ENCODE measurements at regions not wholly inside any gene's neighbourhood (a gene's known extent, or its start where the extent isn't known, plus 50 kb on each side); places are given as distances from the start of the nearest gene placed in this dataset.
"Not testable (repeated sequence)": the region's sequence is repeated elsewhere in the genome, so short reads cannot be mapped to it uniquely, and the experiment has no call there.

DNA sequence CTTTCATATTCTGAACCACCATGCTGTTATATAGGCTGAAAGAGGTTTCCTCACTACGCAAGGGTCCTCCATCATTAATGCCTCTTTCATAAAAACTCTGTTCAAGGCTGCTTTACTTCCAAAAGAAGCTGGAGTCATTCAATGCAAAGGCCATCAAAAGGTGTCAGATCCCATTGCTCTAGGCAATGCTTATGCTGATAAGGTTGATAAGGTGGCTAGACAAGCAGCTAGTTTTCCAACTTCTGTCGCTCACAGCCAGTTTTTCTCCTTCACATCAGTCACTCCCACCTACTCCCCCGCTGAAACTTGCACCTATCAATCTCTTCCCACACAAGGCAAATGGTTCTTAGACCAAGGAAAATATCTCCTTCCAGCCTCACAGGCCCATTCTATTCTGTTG, 676.2 kb downstream of the TLE1 start:
- H3K79me2 ChIP-seq; H3K4me3 ChIP-seq; H3K36me3 ChIP-seq (replicated peaks; ENCODE audit: insufficient read depth, low read depth); H4K20me1 ChIP-seq (ENCODE audit: insufficient read depth, poor library complexity, severe bottlenecking); H3K4me2 ChIP-seq; H3K4me1 ChIP-seq (ENCODE audit: insufficient read depth); H3K27ac ChIP-seq; H3K9me2 ChIP-seq (replicated peaks; ENCODE audit: insufficient read depth); H3K27me3 ChIP-seq; DNase-seq (ENCODE audit: low spot score); H3K9me3 ChIP-seq (ENCODE audit: low read depth); H2AFZ ChIP-seq: not testable (repeated sequence)
- 49% methylated on average over 3 of the region's 3 CpGs for WGBS (ENCODE audit: low lambda C conversion rate, missing lambda C conversion rate)

DNA sequence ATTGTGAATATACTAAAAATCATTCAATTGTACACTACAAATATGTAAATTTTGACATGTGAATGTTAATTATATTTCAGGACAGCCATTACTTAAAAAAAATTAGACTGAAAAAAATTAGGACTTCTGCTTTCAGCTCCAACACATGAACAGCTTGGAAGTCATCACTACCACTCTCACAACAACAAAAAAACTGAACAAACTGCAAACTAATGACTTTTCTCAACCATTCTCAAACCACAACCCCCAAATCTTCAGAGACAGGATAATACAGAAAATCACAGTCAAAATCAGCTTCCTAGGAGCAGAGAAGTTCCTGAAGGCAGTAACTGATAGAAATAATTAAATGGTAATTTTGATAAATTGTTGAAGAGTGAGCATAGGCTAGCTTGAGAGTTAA, 686.4 kb downstream of the TLE1 start:
- no peaks in the 10 kb centered on the region for H3K79me2 ChIP-seq
- H3K9me2 ChIP-seq (replicated peaks; ENCODE audit: insufficient read depth), result no peaks in the 10 kb centered on the region
- no peaks in the 10 kb centered on the region for H3K27me3 ChIP-seq
- H4K20me1 ChIP-seq (ENCODE audit: insufficient read depth, poor library complexity, severe bottlenecking), result no peaks in the 10 kb centered on the region
- no peaks in the 10 kb centered on the region for H3K9me3 ChIP-seq (ENCODE audit: low read depth)
- TF ChIP-seq, protein P1, sequence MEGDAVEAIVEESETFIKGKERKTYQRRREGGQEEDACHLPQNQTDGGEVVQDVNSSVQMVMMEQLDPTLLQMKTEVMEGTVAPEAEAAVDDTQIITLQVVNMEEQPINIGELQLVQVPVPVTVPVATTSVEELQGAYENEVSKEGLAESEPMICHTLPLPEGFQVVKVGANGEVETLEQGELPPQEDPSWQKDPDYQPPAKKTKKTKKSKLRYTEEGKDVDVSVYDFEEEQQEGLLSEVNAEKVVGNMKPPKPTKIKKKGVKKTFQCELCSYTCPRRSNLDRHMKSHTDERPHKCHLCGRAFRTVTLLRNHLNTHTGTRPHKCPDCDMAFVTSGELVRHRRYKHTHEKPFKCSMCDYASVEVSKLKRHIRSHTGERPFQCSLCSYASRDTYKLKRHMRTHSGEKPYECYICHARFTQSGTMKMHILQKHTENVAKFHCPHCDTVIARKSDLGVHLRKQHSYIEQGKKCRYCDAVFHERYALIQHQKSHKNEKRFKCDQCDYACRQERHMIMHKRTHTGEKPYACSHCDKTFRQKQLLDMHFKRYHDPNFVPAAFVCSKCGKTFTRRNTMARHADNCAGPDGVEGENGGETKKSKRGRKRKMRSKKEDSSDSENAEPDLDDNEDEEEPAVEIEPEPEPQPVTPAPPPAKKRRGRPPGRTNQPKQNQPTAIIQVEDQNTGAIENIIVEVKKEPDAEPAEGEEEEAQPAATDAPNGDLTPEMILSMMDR (IDR thresholded peaks at IDR 0.05; ENCODE audit: poor library complexity), result no peak
- no peak for TF ChIP-seq EZH2 (IDR thresholded peaks at IDR 0.05; ENCODE audit: borderline replicate concordance)
- H3K36me3 ChIP-seq (replicated peaks; ENCODE audit: insufficient read depth, low read depth), result no peaks in the 10 kb centered on the region
- no peak overlapping the region for H3K4me2 ChIP-seq
- H3K27ac ChIP-seq, result no peak overlapping the region
- no peak for DNase-seq (ENCODE audit: low spot score)
- H3K4me3 ChIP-seq, result no peak overlapping the region
- no peak overlapping the region for H2AFZ ChIP-seq
- H3K4me1 ChIP-seq (ENCODE audit: insufficient read depth), result no peaks in the 10 kb centered on the region

DNA sequence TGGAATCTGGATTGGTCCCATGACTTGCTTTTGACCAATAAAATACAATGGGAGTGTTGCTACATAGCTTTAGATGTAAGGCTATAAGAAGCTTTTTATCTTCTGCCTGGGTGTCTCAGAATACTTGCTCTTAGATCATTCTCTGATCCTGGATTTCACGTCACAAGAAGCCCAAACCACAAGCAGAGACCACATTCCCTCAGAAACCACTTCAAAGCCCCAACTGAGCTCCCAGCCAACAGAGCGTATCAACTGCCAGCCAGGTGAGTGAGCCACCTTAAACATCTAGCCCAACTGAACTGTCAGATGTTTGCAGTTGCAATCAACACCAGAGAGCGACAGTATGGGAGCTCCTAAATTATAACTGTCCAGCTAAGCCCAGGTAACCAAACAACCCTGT, 687.1 kb downstream of the TLE1 start:
- Histone ChIP-seq H3K4me1 (ENCODE audit: insufficient read depth) (no peaks in the 10 kb centered on the region), H2AFZ (no peak overlapping the region), H3K79me2 (no peaks in the 10 kb centered on the region), H3K27me3 (no peaks in the 10 kb centered on the region), H3K36me3 (replicated peaks; ENCODE audit: insufficient read depth, low read depth) (no peaks in the 10 kb centered on the region), H3K9me2 (replicated peaks; ENCODE audit: insufficient read depth) (no peaks in the 10 kb centered on the region), H4K20me1 (ENCODE audit: insufficient read depth, poor library complexity, severe bottlenecking) (no peaks in the 10 kb centered on the region), H3K4me3 (no peak overlapping the region), H3K27ac (no peak overlapping the region), H3K9me3 (ENCODE audit: low read depth) (no peaks in the 10 kb centered on the region), H3K4me2 (no peak overlapping the region)
- 42% methylated on average over 3 of the region's 3 CpGs for WGBS (ENCODE audit: low lambda C conversion rate, missing lambda C conversion rate)
- TF ChIP-seq, protein P1 (IDR thresholded peaks at IDR 0.05; ENCODE audit: poor library complexity), result no peak
- no peak for TF ChIP-seq EZH2phosphoT487 (IDR thresholded peaks at IDR 0.05; ENCODE audit: low read depth, severe bottlenecking, unreplicated experiment)
- DNase-seq (ENCODE audit: low spot score), result no peak

DNA sequence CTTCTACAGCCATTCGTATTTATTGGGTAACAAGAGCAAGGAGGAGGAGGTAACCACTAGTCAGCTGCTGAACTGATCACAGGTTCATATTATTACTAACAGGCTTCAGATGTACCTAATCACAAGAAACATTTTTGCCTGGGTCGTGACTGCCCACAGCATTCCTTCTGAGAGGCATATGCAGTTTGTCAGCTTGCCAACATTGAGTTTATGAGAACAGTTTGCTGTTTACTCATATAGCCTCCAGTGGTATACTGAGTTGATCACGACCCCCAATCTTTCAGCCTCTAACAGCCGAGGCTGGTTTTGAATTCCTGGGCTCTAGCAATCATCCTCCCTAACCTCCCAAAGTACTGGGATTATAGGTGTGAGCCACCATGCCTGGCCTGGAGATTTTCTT, 693.6 kb downstream of the TLE1 start:
- no peak overlapping the region for H2AFZ ChIP-seq
- H3K4me1 ChIP-seq (ENCODE audit: insufficient read depth), result no peaks in the 10 kb centered on the region
- no peak overlapping the region for H3K27ac ChIP-seq
- no peaks in the 10 kb centered on the region for H3K79me2 ChIP-seq
- H3K27me3 ChIP-seq, result no peaks in the 10 kb centered on the region
- TF ChIP-seq, protein P1 (IDR thresholded peaks at IDR 0.05; ENCODE audit: poor library complexity), result no peak
- TF ChIP-seq EZH2phosphoT487 (IDR thresholded peaks at IDR 0.05; ENCODE audit: low read depth, severe bottlenecking, unreplicated experiment) (no peak), EZH2 (IDR thresholded peaks at IDR 0.05; ENCODE audit: borderline replicate concordance) (no peak)
- H3K36me3 ChIP-seq (replicated peaks; ENCODE audit: insufficient read depth, low read depth), result no peaks in the 10 kb centered on the region
- WGBS (ENCODE audit: low lambda C conversion rate, missing lambda C conversion rate), result 53% methylated on average over 4 of the region's 4 CpGs
- H3K4me2 ChIP-seq, result no peak overlapping the region
- no peak overlapping the region for H3K4me3 ChIP-seq
- no peaks in the 10 kb centered on the region for H3K9me3 ChIP-seq (ENCODE audit: low read depth)
- peak; percentile 5 for DNase-seq (ENCODE audit: low spot score)
- H4K20me1 ChIP-seq (ENCODE audit: insufficient read depth, poor library complexity, severe bottlenecking), result no peaks in the 10 kb centered on the region
- no peaks in the 10 kb centered on the region for H3K9me2 ChIP-seq (replicated peaks; ENCODE audit: insufficient read depth)

All from hepatocyte (in vitro differentiated cells).